ENCODE measurements at regions not wholly inside any gene's neighbourhood (a gene's known extent, or its start where the extent isn't known, plus 50 kb on each side); places are given as distances from the start of the nearest gene placed in this dataset.

DNA sequence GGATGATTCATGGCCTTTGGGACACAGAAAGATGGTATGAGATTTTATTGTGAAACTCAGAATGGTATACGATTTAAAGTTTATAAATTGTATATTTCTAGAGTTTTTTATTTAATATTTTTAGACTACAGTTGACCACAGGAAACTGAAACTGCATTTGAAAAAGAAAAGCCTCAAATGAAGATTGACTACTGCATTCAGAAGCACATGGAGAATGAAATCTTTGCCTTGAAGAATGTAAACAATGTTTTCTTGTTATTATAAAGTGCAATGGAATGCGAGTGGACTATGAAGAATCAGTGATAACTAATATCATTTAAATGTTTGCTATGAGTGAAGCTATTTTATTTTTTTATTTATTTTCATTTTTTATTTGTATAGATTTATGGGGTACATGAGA, 169.1 kb upstream of the CDH18 start:
- no peak for ATAC-seq (replicated peaks in 6 of 8)
- Histone ChIP-seq H3K4me3 (no peak overlapping the region), H3K4me1 (replicated peaks in 1 of 2) (no peaks in the 10 kb centered on the region), H3K27ac (no peak overlapping the region)
- in situ Hi-C loops (cut with MboI; ENCODE audit: low pct_unique_long_range_greater_than_20kb in 2 of 9, low sequenced_read_pairs in 9 of 9, unreplicated experiment in 9 of 9): no loop called here
- WGBS, 10 experiments: 0 to 94% (median 81%) methylated on average over 1 to 2 of the region's 2 CpGs; no CpG with 5 or more reads in 1 of the 10 experiments

DNA sequence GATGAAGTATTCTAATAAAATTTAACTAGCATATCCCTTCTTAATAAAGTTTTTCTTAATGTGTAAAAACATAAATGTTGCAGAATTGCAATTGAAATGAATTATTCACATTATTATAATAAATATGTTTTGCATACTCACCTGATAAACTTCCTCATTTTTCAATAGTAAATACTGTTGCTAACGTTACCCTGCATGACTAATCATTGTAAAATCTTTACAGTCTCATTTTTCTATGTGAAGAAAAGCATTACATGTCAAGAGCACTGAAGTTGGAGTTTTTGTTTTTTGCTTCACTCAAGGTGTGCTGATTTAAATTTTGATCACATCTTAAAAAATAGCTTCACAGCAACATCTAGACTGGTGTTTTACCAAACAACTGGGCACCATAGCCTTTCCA, 157.2 kb upstream of the CDH18 start:
- no peaks in the 10 kb centered on the region for H3K4me1 ChIP-seq (replicated peaks in 1 of 2)
- no peak for ATAC-seq (replicated peaks in 6 of 8)
- 0 to 80% (median 56%) methylated on average over 1 of the region's 1 CpG; no CpG with 5 or more reads in 1 of the 10 experiments for WGBS, 10 experiments
- in situ Hi-C loops (cut with MboI; ENCODE audit: low pct_unique_long_range_greater_than_20kb in 2 of 9, low sequenced_read_pairs in 9 of 9, unreplicated experiment in 9 of 9): no loop called here
- no peak overlapping the region for H3K27ac ChIP-seq
- no peak overlapping the region for H3K4me3 ChIP-seq

DNA sequence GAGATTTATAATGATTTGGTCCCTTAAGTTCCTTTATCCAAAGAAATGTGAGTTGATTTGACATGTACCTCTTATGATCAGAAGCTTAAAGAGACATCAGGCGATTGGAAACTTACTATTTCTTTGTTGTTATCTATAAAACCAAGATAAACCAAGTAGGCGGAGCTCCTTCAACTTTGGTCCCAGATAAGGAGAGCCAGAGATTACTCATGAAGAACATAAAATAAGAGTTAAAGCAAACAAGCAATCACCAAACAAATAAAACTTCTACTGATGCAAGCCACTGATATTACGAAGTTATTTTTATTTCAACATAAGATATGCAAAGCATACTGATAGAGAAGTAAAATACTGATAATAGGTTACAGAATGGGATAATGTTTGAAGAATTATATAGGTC, 141.5 kb upstream of the CDH18 start:
- H3K27ac ChIP-seq: no peak overlapping the region
- in situ Hi-C loops (cut with MboI; ENCODE audit: low pct_unique_long_range_greater_than_20kb in 2 of 9, low sequenced_read_pairs in 9 of 9, unreplicated experiment in 9 of 9): no loop called here
- H3K4me3 ChIP-seq: no peak overlapping the region
- ATAC-seq (replicated peaks in 6 of 8): no peak
- WGBS, 10 experiments: 30 to 96% (median 80%) methylated on average over 1 to 3 of the region's 3 CpGs
- H3K4me1 ChIP-seq (replicated peaks in 1 of 2): no peaks in the 10 kb centered on the region

DNA sequence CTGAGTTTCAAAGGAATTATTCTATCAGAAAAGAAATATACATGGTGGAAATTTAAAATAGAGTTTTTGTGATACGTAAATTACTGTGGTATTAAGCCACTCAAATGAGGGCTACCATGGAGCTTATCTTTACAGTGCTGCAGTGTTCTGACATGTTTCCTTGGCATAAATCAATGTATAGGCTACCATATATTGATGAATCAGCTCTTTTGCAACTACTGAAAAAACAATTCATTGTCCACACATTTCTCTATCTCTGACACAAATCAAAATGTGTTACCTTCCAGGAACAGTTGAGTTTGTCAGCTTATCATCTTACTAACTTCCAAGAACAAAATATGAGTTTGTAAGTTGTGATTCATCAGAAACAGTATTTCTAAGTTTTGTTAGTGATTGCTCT, 140.3 kb upstream of the CDH18 start:
- no peak overlapping the region for H3K27ac ChIP-seq
- no peak overlapping the region for H3K4me3 ChIP-seq
- no peak for ATAC-seq (replicated peaks in 6 of 8)
- no peaks in the 10 kb centered on the region for H3K4me1 ChIP-seq (replicated peaks in 1 of 2)
- WGBS, 10 experiments: 0 to 100% (median 94%) methylated on average over 1 of the region's 1 CpG
- in situ Hi-C loops (cut with MboI; ENCODE audit: low pct_unique_long_range_greater_than_20kb in 2 of 9, low sequenced_read_pairs in 9 of 9, unreplicated experiment in 9 of 9): no loop called here

DNA sequence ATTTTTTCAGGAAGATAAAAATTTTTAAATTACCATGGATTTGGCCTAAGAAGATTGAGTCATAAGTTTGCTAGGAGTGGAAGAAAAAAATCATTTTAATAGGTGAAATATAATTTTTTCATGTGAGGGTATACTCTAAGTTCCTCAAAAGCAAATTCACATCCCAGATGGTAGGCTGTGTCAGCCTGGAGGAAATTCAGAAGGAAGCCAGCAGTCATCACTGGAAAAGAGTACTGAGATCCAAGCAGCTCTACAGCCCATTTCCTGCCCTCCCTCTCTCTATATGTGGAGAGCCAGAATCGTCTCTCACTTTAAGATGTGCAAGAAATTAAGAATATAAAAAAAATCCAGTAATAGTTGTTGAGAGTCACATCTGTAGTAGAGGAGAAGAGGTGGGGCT, 126.5 kb upstream of the CDH18 start:
- in situ Hi-C loops (cut with MboI; ENCODE audit: low pct_unique_long_range_greater_than_20kb in 2 of 9, low sequenced_read_pairs in 9 of 9, unreplicated experiment in 9 of 9): no loop called here
- H3K4me3 ChIP-seq: no peak overlapping the region
- no peak overlapping the region for H3K27ac ChIP-seq
- ATAC-seq (replicated peaks in 6 of 8): no peak
- H3K4me1 ChIP-seq (replicated peaks in 1 of 2): no peaks in the 10 kb centered on the region
- WGBS, 10 experiments: 0 to 100% (median 50%) methylated on average over 1 of the region's 1 CpG; no CpG with 5 or more reads in 3 of the 10 experiments

DNA sequence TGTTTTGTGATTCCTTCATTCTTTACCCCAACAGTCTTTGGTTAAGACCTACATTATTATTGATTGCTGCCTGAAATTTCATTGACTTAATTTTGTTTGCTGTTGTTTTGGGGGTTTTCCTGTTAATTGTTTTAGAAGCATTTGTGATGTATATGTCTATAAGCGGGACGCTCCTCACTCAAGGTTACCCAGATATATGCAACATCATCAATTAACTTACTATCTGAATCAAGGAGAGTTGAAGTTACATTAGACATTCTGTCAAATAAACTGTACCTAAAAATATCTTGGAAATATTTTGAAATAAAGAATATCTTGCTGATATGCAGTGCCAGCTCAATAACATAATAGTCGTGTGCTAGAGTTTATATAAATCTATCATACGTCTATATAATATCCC, 125.9 kb upstream of the CDH18 start:
- Histone ChIP-seq H3K4me3 (no peak overlapping the region), H3K4me1 (replicated peaks in 1 of 2) (no peaks in the 10 kb centered on the region), H3K27ac (no peak overlapping the region)
- in situ Hi-C loops (cut with MboI; ENCODE audit: low pct_unique_long_range_greater_than_20kb in 2 of 9, low sequenced_read_pairs in 9 of 9, unreplicated experiment in 9 of 9): no loop called here
- no peak for ATAC-seq (replicated peaks in 6 of 8)
- 0 to 100% (median 83%) methylated on average over 1 to 4 of the region's 4 CpGs for WGBS, 10 experiments

DNA sequence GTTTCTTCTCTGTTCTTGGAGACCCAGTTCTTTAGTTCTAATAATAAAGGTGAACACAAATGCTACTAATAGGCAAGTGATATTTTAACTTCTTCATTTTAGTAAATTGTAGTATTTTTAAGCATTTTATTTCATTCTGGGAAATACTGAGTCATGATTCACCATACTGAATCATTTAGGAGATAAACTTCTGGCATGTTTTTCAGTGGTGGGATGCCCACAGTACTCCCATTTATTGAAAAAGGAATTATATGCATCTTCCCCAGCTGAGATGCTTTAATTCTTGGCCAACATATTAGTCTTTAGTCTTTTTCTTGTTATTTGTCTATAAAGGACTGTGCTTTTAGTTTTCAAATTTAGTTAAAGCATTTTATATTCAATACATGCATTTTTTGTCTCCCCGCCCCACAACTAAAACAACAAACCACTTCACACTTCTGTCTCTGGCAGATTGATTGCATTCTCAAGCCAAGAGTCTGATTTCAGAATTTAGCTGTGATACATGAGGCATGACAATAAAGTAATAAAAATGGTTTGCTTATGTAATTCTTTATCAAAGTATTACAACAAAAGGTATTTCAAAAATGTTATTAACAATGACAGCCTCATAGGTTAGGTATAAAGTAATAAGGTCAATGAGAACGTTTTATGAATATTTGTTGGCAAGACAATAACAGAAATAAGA, 125.2 kb upstream of the CDH18 start:
- H3K4me3 ChIP-seq: no peak overlapping the region
- H3K27ac ChIP-seq: no peak overlapping the region
- in situ Hi-C loops (cut with MboI; ENCODE audit: low pct_unique_long_range_greater_than_20kb in 2 of 9, low sequenced_read_pairs in 9 of 9, unreplicated experiment in 9 of 9): no loop called here
- 0 to 100% (median 80%) methylated on average over 1 to 2 of the region's 2 CpGs for WGBS, 10 experiments
- ATAC-seq (replicated peaks in 6 of 8): no peak
- H3K4me1 ChIP-seq (replicated peaks in 1 of 2): no peaks in the 10 kb centered on the region

DNA sequence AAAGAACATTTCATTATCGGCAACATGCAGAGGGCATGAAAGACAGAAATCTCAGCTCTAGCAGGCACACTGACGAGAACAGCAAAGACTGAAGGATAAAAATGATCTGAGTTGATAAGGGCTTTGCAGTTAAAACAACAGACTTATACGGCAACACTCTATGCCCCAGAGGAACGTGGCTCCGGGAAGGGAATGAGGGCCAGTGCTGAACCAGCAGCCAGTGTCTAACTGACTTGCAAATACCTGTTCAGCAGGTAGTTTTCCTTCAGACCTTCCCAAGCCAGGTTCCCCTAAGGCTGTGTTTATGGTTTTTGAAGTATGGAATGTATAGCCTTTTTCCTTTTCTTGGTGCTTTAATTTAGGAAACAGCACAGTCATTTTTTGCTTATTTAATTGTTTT, 121.3 kb upstream of the CDH18 start:
- H3K27ac ChIP-seq: no peak overlapping the region
- ATAC-seq (replicated peaks in 6 of 8): no peak
- no peaks in the 10 kb centered on the region for H3K4me1 ChIP-seq (replicated peaks in 1 of 2)
- in situ Hi-C loops (cut with MboI; ENCODE audit: low pct_unique_long_range_greater_than_20kb in 2 of 9, low sequenced_read_pairs in 9 of 9, unreplicated experiment in 9 of 9): no loop called here
- H3K4me3 ChIP-seq: no peak overlapping the region
- 0 to 95% (median 83%) methylated on average over 1 to 5 of the region's 5 CpGs for WGBS, 10 experiments

DNA sequence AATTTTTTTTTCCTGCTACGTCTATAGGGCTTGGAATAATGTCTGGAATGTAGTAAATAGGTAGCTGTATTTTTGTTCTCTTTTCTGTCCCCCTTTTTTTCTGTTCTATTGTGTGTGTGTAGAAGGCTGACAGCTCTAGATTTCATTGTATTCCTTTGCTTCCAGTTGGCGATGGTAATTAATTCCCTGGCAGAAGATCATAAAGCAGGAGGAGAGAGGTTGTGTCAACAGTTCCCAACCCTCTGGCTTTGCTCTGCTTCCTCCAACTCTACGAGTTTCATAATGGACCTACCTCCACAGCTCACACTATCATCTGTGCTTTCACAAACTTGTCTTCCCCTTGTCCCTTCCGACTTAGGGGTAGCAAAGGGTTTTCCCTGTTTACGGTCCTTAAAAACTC, 117.9 kb upstream of the CDH18 start:
- 5 to 80% (median 45%) methylated on average over 1 to 5 of the region's 5 CpGs for WGBS, 10 experiments
- Histone ChIP-seq H3K27ac (no peak overlapping the region), H3K4me3 (no peak overlapping the region), H3K4me1 (replicated peaks in 1 of 2) (peaks cover 5 to 6% of the 10 kb centered on the region in 2 donors)
- ATAC-seq (replicated peaks in 6 of 8): no peak
- in situ Hi-C loops (cut with MboI; ENCODE audit: low pct_unique_long_range_greater_than_20kb in 2 of 9, low sequenced_read_pairs in 9 of 9, unreplicated experiment in 9 of 9): no loop called here

DNA sequence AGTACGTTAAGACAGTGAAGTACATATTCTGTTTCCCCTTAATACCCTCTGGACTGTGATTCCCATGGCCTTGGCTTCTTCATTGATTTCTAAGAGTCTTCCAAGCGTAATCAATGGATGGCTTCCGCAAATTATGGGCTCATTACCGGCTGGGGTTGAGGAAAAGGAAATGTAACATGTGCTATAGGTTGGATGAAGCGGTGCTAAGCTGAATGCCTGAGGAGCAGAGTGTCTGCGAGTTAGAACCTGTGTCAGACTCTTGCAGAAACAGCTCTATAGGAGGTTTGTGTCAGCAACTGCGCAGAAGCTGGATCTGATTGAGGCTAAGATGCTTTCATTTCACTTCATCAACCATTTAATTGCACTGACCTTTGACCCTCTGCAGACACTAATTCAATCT, 114.3 kb upstream of the CDH18 start:
- 24 to 100% (median 79%) methylated on average over 1 to 7 of the region's 7 CpGs; no CpG with 5 or more reads in 1 of the 10 experiments for WGBS, 10 experiments
- in situ Hi-C loops (cut with MboI; ENCODE audit: low pct_unique_long_range_greater_than_20kb in 2 of 9, low sequenced_read_pairs in 9 of 9, unreplicated experiment in 9 of 9): no loop called here

DNA sequence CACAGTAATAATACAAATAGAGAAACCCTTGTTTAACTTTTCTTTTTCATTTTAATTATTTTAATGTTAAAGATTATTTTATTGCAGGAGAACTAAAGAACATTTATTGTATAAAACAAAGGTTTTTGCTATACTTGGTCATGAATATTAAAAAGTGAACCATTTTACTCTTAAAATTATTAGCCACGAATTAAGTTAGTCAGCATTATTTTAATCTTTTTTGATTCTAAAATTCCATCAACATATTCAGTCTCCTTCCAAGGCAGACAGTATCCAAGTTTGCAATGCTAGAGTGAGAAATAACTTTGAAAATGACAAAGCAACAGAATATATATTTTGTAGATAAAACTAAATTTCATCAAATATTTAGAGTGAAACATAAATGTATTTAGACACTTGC, 110.7 kb upstream of the CDH18 start:
- H3K4me1 ChIP-seq (replicated peaks in 1 of 2): peaks cover 5 to 6% of the 10 kb centered on the region in 2 donors
- WGBS, 10 experiments: 0 to 100% (median 43%) methylated on average over 1 of the region's 1 CpG; no CpG with 5 or more reads in 1 of the 10 experiments
- no peak overlapping the region for H3K27ac ChIP-seq
- in situ Hi-C loops (cut with MboI; ENCODE audit: low pct_unique_long_range_greater_than_20kb in 2 of 9, low sequenced_read_pairs in 9 of 9, unreplicated experiment in 9 of 9): no loop called here
- ATAC-seq (replicated peaks in 6 of 8): no peak
- no peak overlapping the region for H3K4me3 ChIP-seq

More for the DNA sequence above, 114.3 kb upstream of the CDH18 start:
- Histone ChIP-seq H3K27ac (no peak overlapping the region), H3K4me3 (no peak overlapping the region), H3K4me1 (replicated peaks in 1 of 2) (peaks cover 5 to 6% of the 10 kb centered on the region in 2 donors)
- ATAC-seq (replicated peaks in 6 of 8): peak in 5 of 8 experiments; percentile 17 to 60 (median 36)

DNA sequence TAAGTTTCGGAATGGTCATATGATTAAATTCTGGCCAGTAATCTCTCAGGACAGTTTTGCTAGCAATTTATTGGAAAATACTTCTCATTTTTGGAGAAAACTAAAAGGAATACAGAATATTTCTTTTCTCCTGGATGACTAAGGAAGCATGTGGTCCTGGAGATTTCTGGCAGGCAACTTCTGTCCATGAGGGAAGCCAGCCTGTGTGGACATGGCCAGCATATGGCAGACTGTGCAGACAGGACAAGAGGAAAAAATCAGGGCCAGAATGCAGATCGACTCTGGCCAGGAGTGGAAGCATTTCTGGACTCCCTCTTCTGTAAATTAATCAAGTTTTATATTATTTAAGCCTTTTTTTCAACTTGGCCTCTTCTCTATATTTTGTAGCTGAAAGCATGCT, 100.4 kb upstream of the CDH18 start:
- in situ Hi-C loops (cut with MboI; ENCODE audit: low pct_unique_long_range_greater_than_20kb in 2 of 9, low sequenced_read_pairs in 9 of 9, unreplicated experiment in 9 of 9): no loop called here
- Histone ChIP-seq H3K4me3 (no peak overlapping the region), H3K4me1 (replicated peaks in 1 of 2) (no peaks in the 10 kb centered on the region), H3K27ac (no peak overlapping the region)
- no peak for ATAC-seq (replicated peaks in 6 of 8)
- 0 to 100% (median 89%) methylated on average over 1 to 2 of the region's 2 CpGs; no CpG with 5 or more reads in 1 of the 10 experiments for WGBS, 10 experiments

DNA sequence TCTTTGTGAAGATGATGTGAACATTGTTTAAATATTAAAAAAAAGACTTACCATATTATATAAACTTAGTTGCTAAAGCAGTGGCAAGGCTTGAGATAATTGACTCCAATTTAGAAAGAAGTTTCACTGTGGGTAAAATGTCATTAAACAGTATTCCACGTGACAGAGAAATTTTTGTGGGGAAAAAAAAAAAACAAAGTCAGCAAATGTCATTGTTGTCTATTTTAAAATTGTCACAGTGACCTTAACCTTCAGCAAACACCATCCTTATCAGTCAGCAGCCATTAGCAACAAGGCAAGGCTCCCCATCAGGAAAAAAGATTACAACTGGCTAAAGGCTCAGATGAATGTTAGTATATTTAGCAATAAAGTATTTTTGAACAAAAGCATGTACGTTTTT, 99.3 kb upstream of the CDH18 start:
- ATAC-seq (replicated peaks in 6 of 8): no peak
- WGBS, 10 experiments: 0 to 83% (median 71%) methylated on average over 1 to 2 of the region's 2 CpGs
- in situ Hi-C loops (cut with MboI; ENCODE audit: low pct_unique_long_range_greater_than_20kb in 2 of 9, low sequenced_read_pairs in 9 of 9, unreplicated experiment in 9 of 9): no loop called here
- Histone ChIP-seq H3K4me3 (no peak overlapping the region), H3K4me1 (replicated peaks in 1 of 2) (no peaks in the 10 kb centered on the region), H3K27ac (no peak overlapping the region)

DNA sequence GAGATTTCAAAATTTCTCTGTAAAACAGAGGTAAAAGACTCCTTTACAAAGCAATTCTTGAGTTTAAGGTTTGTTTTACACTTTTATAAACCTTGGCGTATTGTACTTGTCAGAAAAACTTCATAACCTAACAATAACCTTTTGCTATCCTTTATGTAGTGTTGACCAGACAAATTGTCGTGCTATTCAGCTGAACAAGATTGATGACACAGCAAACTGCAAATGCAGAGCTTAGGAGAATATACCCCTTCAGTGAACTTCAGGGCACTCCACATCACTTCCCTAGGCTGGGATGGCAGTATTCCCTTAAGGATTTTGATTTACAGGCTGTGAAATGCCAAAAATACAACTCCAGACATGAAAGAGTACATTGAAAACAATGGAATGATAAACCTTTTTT, 89.2 kb upstream of the CDH18 start:
- no peak overlapping the region for H3K27ac ChIP-seq
- no peak overlapping the region for H3K4me3 ChIP-seq
- in situ Hi-C loops (cut with MboI; ENCODE audit: low pct_unique_long_range_greater_than_20kb in 2 of 9, low sequenced_read_pairs in 9 of 9, unreplicated experiment in 9 of 9): no loop called here
- WGBS, 10 experiments: 0 to 61% (median 30%) methylated on average over 1 to 2 of the region's 2 CpGs; no CpG with 5 or more reads in 1 of the 10 experiments
- peak in 3 of 8 experiments; percentile 24 to 40 (median 39) for ATAC-seq (replicated peaks in 6 of 8)
- H3K4me1 ChIP-seq (replicated peaks in 1 of 2): peaks cover 6% of the 10 kb centered on the region in 2 donors

Measured in motor neuron (in vitro differentiated cells).